H1 (cell line): ENCODE measurements at regions not wholly inside any gene's neighbourhood (a gene's known extent, or its start where the extent isn't known, plus 50 kb on each side); places are given as distances from the start of the nearest gene placed in this dataset.

Source experiments
- CTCF ChIA-PET: fragments of 300-600 bp; sonication (Branson Sonifier 250); formaldehyde crosslinking; loops from one replicate; lab custom pipeline; 2021; ENCODE audit not compliant: partially characterized antibody; lab: Charles Lee
- POLR2A ChIA-PET: fragments of 300-600 bp; sonication (Branson Sonifier 250); formaldehyde crosslinking; loops from one replicate; lab custom pipeline; 2021; ENCODE audit warnings: inconsistent platforms; ENCODE audit not compliant: partially characterized antibody; lab: Charles Lee
- DNase-seq, 2 experiments: peaks; one replicate each; pipeline versions ENCODE4 v3.0.0 to v3.0.0-alpha.2; 2010 to 2022; ENCODE audit warnings: low spot score in 2 of 2, low read depth in 1 of 2, mixed read lengths in 1 of 2
- FAIRE-seq: peaks from 2 replicates; lab custom pipeline; 2011; peaks lifted over from hg19 to GRCh38; lab: Jason Lieb, UNC
- H2AFZ ChIP-seq: 2 replicates; pipeline ENCODE4 v1.8.1; 2012; ENCODE audit warnings: low read length, inconsistent platforms
- H2AK5ac ChIP-seq: 2 replicates; pipeline ENCODE4 v1.6.1; 2013; ENCODE audit warnings: low read depth, low read length
- H2BK120ac ChIP-seq: replicated peaks from 2 replicates; pipeline ENCODE3; 2013; ENCODE audit warnings: low read depth, low read length, inconsistent platforms
- H2BK12ac ChIP-seq: 2 replicates; pipeline ENCODE4 v1.6.1; 2013; ENCODE audit warnings: low read depth, low read length
- H2BK15ac ChIP-seq: 2 replicates; pipeline ENCODE4 v1.6.1; 2013; ENCODE audit warnings: low read length
- H2BK20ac ChIP-seq: 2 replicates; pipeline ENCODE4 v1.6.1; 2013; ENCODE audit warnings: low read length
- H2BK5ac ChIP-seq: 2 replicates; pipeline ENCODE4 v1.6.1; 2013; ENCODE audit warnings: low read depth, low read length
- H3K14ac ChIP-seq: 2 replicates; pipeline ENCODE4 v1.6.1; 2013; ENCODE audit warnings: inconsistent platforms; ENCODE audit not compliant: insufficient read length
- H3K18ac ChIP-seq: 2 replicates; pipeline ENCODE4 v1.6.1; 2013; ENCODE audit warnings: low read length; ENCODE audit errors: extremely low read depth
- H3K23ac ChIP-seq: 2 replicates; pipeline ENCODE4 v1.6.1; 2013; ENCODE audit warnings: inconsistent platforms; ENCODE audit not compliant: insufficient read length
- H3K23me2 ChIP-seq: 2 replicates; pipeline ENCODE4 v1.6.1; 2013; ENCODE audit warnings: low read depth, low read length
- H3K27ac ChIP-seq: 2 replicates; pipeline ENCODE4 v1.6.1; 2011; ENCODE audit warnings: low read depth, low read length, inconsistent platforms
- H3K27me3 ChIP-seq, 4 experiments: replicated peaks in 1 of 4; 1 replicate in 1 of 4; 2 replicates in 3 of 4; pipeline versions ENCODE4 v1.6.1 to v1.8.1; 2011 to 2013; ENCODE audit warnings: low read length in 3 of 4, mild to moderate bottlenecking in 3 of 4, inconsistent platforms in 2 of 4, mixed read lengths in 2 of 4, moderate library complexity in 1 of 4; ENCODE audit not compliant: control insufficient read depth in 3 of 4, insufficient read depth in 3 of 4; ENCODE audit errors: extremely low read depth in 1 of 4
- H3K36me3 ChIP-seq, 4 experiments: 2 replicates each; pipeline versions ENCODE4 v1.6.1 to v1.8.1; 2011 to 2013; ENCODE audit warnings: mild to moderate bottlenecking in 4 of 4, low read length in 3 of 4, moderate library complexity in 2 of 4, control low read depth in 1 of 4, inconsistent platforms in 1 of 4; ENCODE audit not compliant: insufficient read depth in 4 of 4, control insufficient read depth in 2 of 4
- H3K4ac ChIP-seq: replicated peaks from 2 replicates; pipeline ENCODE3; 2013; ENCODE audit warnings: low read length, low read depth, mixed read lengths, inconsistent platforms; ENCODE audit not compliant: insufficient read length
- H3K4me1 ChIP-seq, 4 experiments: replicated peaks in 1 of 4; 1 replicate in 1 of 4; 2 replicates in 3 of 4; pipeline versions ENCODE4 v1.6.1 to v1.8.1; 2011 to 2013; ENCODE audit warnings: low read length in 3 of 4, inconsistent platforms in 2 of 4, mixed read lengths in 1 of 4; ENCODE audit not compliant: insufficient read depth in 4 of 4, control insufficient read depth in 3 of 4
- H3K4me2 ChIP-seq, 2 experiments: 2 replicates each; pipeline versions ENCODE4 v1.6.1 to v1.8.1; 2011 to 2013; ENCODE audit warnings: low read depth in 2 of 2, low read length in 2 of 2, control low read depth in 1 of 2, inconsistent platforms in 1 of 2, mild to moderate bottlenecking in 1 of 2; ENCODE audit not compliant: insufficient read depth in 1 of 2
- H3K4me3 ChIP-seq, 4 experiments: fragments of 200-600, 300-600 bp in 1 of 4; sonication (generic), shearing (Covaris generic), sonication (Bioruptor Twin) in 1 of 4; 2 replicates each; pipeline versions ENCODE4 v1.5.1 to v1.8.1; 2011 to 2016; ENCODE audit warnings: low read length in 4 of 4, low read depth in 3 of 4, control low read depth in 2 of 4, inconsistent platforms in 2 of 4, mild to moderate bottlenecking in 2 of 4, mixed read lengths in 1 of 4, moderate library complexity in 1 of 4; ENCODE audit not compliant: insufficient read depth in 2 of 4; ENCODE audit errors: extremely low read depth in 1 of 4
- H3K56ac ChIP-seq: replicated peaks from 2 replicates; pipeline ENCODE3; 2013; ENCODE audit warnings: low read depth, mild to moderate bottlenecking, mixed read lengths, low read length, inconsistent platforms; ENCODE audit not compliant: insufficient read length
- H3K79me1 ChIP-seq: 2 replicates; pipeline ENCODE4 v1.6.1; 2013; ENCODE audit warnings: low read depth, low read length, control low read depth
- H3K79me2 ChIP-seq, 2 experiments: 2 replicates each; pipeline versions ENCODE4 v1.6.1 to v1.8.1; 2012 to 2013; ENCODE audit warnings: low read length in 2 of 2, mild to moderate bottlenecking in 2 of 2, inconsistent platforms in 1 of 2; ENCODE audit not compliant: insufficient read depth in 2 of 2, control insufficient read depth in 1 of 2
- H3K9ac ChIP-seq, 4 experiments: replicated peaks in 1 of 4; 1 replicate in 1 of 4; 2 replicates in 3 of 4; pipeline versions ENCODE4 v1.6.1 to v1.8.1; 2011 to 2013; ENCODE audit warnings: low read depth in 3 of 4, low read length in 3 of 4, control low read depth in 2 of 4, mild to moderate bottlenecking in 2 of 4, moderate library complexity in 2 of 4, inconsistent platforms in 1 of 4; ENCODE audit errors: extremely low read depth in 1 of 4
- H3K9me3 ChIP-seq, 2 experiments: 2 replicates each; pipeline versions ENCODE4 v1.6.1 to v1.8.1; 2012 to 2013; ENCODE audit warnings: mild to moderate bottlenecking in 2 of 2, moderate library complexity in 2 of 2, control low read depth in 1 of 2, inconsistent platforms in 1 of 2, low read depth in 1 of 2, low read length in 1 of 2, mixed read lengths in 1 of 2; ENCODE audit not compliant: insufficient read depth in 2 of 2
- H4K20me1 ChIP-seq, 2 experiments: replicated peaks in 1 of 2; 2 replicates each; pipeline versions ENCODE3 to v1.8.1; 2011 to 2013; ENCODE audit warnings: inconsistent platforms in 2 of 2, low read length in 2 of 2, mild to moderate bottlenecking in 1 of 2; ENCODE audit not compliant: insufficient read depth in 2 of 2, control insufficient read depth in 1 of 2
- H4K5ac ChIP-seq: 2 replicates; pipeline ENCODE4 v1.6.1; 2013; ENCODE audit warnings: low read length, low read depth, mixed read lengths, inconsistent platforms; ENCODE audit not compliant: insufficient read length
- H4K8ac ChIP-seq: 2 replicates; pipeline ENCODE4 v1.8.0; 2013; ENCODE audit warnings: mild to moderate bottlenecking, moderate library complexity, low read length, inconsistent platforms; ENCODE audit not compliant: insufficient read depth; ENCODE audit errors: extremely low read depth
- H4K91ac ChIP-seq: replicated peaks from 2 replicates; pipeline ENCODE3; 2013; ENCODE audit warnings: low read length, mixed read lengths, inconsistent platforms; ENCODE audit not compliant: insufficient read length
- HDAC6 ChIP-seq: IDR thresholded peaks from one replicate; pipeline ENCODE4 v1.7.1; 2012; ENCODE audit warnings: low read depth, mild to moderate bottlenecking, inconsistent platforms, low read length, moderate library complexity
- WGBS, 2 experiments: shearing (Covaris generic) in 1 of 2; methylation state at CpG; one replicate each; pipeline versions ENCODE4 v1.1.6 to v1.1.7; 2013 to 2015; ENCODE audit warnings: low lambda C conversion rate in 2 of 2, mixed read lengths in 2 of 2, inconsistent platforms in 1 of 2, low coverage in 1 of 2, missing lambda C conversion rate in 1 of 2; ENCODE audit not compliant: insufficient replicate concordance in 2 of 2, insufficient coverage in 1 of 2, insufficient read length in 1 of 2; ENCODE audit errors: extremely low coverage in 1 of 2, missing lambda C conversion rate in 1 of 2; 5-methylcytosine and 5-hydroxymethylcytosine counted together

GRCh38 chr16:6106061-6106460 lies 1008.5 kb upstream of the EEF2KMT start:
- DNase-seq (no peak), FAIRE-seq (no peak)
- H2BK120ac ChIP-seq, result no peak overlapping the region
- H4K20me1 ChIP-seq, result no peaks in the 10 kb centered on the region
- no peak overlapping the region for H4K91ac ChIP-seq
- CTCF ChIA-PET, result interaction anchor here (0.6 to 2.3 kb wide), 4 partner anchors 24 to 694 kb away, joined by 3 to 10 read pairs (median 4); no protein-coding TSS in a partner anchor
- 57% methylated on average over 2 of the region's 2 CpGs; no CpG with 5 or more reads in 1 of the 2 experiments for WGBS, 2 experiments
- no peak overlapping the region for H3K56ac ChIP-seq
- no peak overlapping the region for H2BK12ac ChIP-seq
- H3K27ac ChIP-seq, result no peak overlapping the region
- H3K79me1 ChIP-seq, result no peaks in the 10 kb centered on the region
- no peaks in the 10 kb centered on the region for H3K36me3 ChIP-seq
- no peak for TF ChIP-seq HDAC6
- no peaks in the 10 kb centered on the region; a peak in 1 of 7 replicates for H3K27me3 ChIP-seq
- no peak overlapping the region for H4K8ac ChIP-seq
- no peak overlapping the region for H4K5ac ChIP-seq
- H2BK15ac ChIP-seq, result no peak overlapping the region
- no peaks in the 10 kb centered on the region for H3K79me2 ChIP-seq
- H2BK20ac ChIP-seq, result no peak overlapping the region
- H2BK5ac ChIP-seq, result no peak overlapping the region
- H2AFZ ChIP-seq, result no peak overlapping the region
- no peak overlapping the region for H3K4me3 ChIP-seq
- no peak overlapping the region for H3K23ac ChIP-seq
- no peak overlapping the region for H3K9ac ChIP-seq
- peaks cover 0 to 3% (median 0%) of the 10 kb centered on the region in 4 experiments; a peak in 2 of 7 replicates for H3K4me1 ChIP-seq
- POLR2A ChIA-PET, result no interaction called here
- H2AK5ac ChIP-seq, result no peak overlapping the region
- H3K4ac ChIP-seq, result no peak overlapping the region
- peaks cover 0 to 4% of the 10 kb centered on the region in 2 experiments; a peak in 1 of 4 replicates for H3K9me3 ChIP-seq
- no peak overlapping the region for H3K18ac ChIP-seq
- no peak overlapping the region for H3K4me2 ChIP-seq
- H3K14ac ChIP-seq, result no peak overlapping the region
- no peaks in the 10 kb centered on the region; the same call in 1 of the 2 replicates for H3K23me2 ChIP-seq
